Endothelial cell of umbilical vein (primary cell): ENCODE measurements at regions not wholly inside any gene's neighbourhood (a gene's known extent, or its start where the extent isn't known, plus 50 kb on each side); places are given as distances from the start of the nearest gene placed in this dataset.

Experiments
- BruUV-seq: library from RNA; stranded (reverse); fragments of 400-500 nt; replicated peaks from 2 replicates; lab custom pipeline; 2021; lab: Mats Ljungman, UMichigan
- CTCF ChIA-PET: fragments of 300-600, 350-600 bp; sonication (Branson Sonifier 250); formaldehyde crosslinking; loops from one replicate; lab custom pipeline; 2021; ENCODE audit warnings: antibody characterized with exemption, inconsistent platforms; lab: Charles Lee
- POLR2A ChIA-PET: fragments of 300-600, 350-600 bp; sonication (Branson Sonifier 250); formaldehyde crosslinking; loops from one replicate; lab custom pipeline; 2021; ENCODE audit warnings: antibody characterized with exemption, inconsistent platforms; lab: Charles Lee
- DNase-seq: peaks from one replicate; pipeline ENCODE4 v3.0.0-alpha.2; 2011; ENCODE audit warnings: low read depth, low spot score
- FAIRE-seq: peaks from 2 replicates; lab custom pipeline; 2011; peaks lifted over from hg19 to GRCh38; lab: Jason Lieb, UNC
- H2AFZ ChIP-seq: 2 replicates; pipeline ENCODE4 v1.6.0; 2012; ENCODE audit warnings: low read depth, low read length, control low read depth, inconsistent platforms
- H3K27ac ChIP-seq: 2 replicates; pipeline ENCODE4 v1.5.1; 2011; ENCODE audit warnings: low read depth, mild to moderate bottlenecking, control low read depth, low read length, moderate library complexity; ENCODE audit not compliant: insufficient read depth
- H3K27me3 ChIP-seq, 2 experiments: 2 replicates each; pipeline versions ENCODE4 v1.6.0 to v1.6.1; 2011; ENCODE audit warnings: low read length in 2 of 2, mixed read lengths in 1 of 2; ENCODE audit not compliant: control insufficient read depth in 2 of 2, insufficient read depth in 2 of 2
- H3K36me3 ChIP-seq, 2 experiments: 2 replicates in 1 of 2; 3 replicates in 1 of 2; pipeline ENCODE4 v1.5.1; 2011; ENCODE audit warnings: low read length in 2 of 2, mild to moderate bottlenecking in 1 of 2, moderate library complexity in 1 of 2; ENCODE audit not compliant: control insufficient read depth in 2 of 2, insufficient read depth in 2 of 2; ENCODE audit errors: extremely low read depth in 1 of 2
- H3K4me1 ChIP-seq: 3 replicates; pipeline ENCODE4 v1.5.1; 2011; ENCODE audit warnings: mild to moderate bottlenecking, low read length; ENCODE audit not compliant: control insufficient read depth, insufficient read depth; ENCODE audit errors: extremely low read depth
- H3K4me2 ChIP-seq: 2 replicates; pipeline ENCODE4 v1.6.1; 2011; ENCODE audit warnings: low read length, control low read depth, mixed read lengths; ENCODE audit not compliant: insufficient read depth
- H3K4me3 ChIP-seq, 3 experiments: fragments of 200-600 bp in 1 of 3; sonication (generic), shearing (Covaris generic) in 1 of 3; replicated peaks in 1 of 3; 2 replicates each; pipeline ENCODE4 v1.5.1; 2011 to 2016; ENCODE audit warnings: control low read depth in 3 of 3, low read length in 3 of 3, mild to moderate bottlenecking in 2 of 3, inconsistent platforms in 1 of 3, low read depth in 1 of 3, moderate library complexity in 1 of 3; ENCODE audit not compliant: insufficient read depth in 1 of 3
- H3K79me2 ChIP-seq: 2 replicates; pipeline ENCODE4 v1.6.0; 2012; ENCODE audit warnings: low read length, inconsistent platforms; ENCODE audit not compliant: control insufficient read depth, insufficient read depth
- H3K9ac ChIP-seq: replicated peaks from 2 replicates; pipeline ENCODE3; 2011; ENCODE audit warnings: low read length, control low read depth; ENCODE audit not compliant: insufficient read depth; ENCODE audit errors: extremely low read depth
- H3K9me1 ChIP-seq: replicated peaks from 3 replicates; pipeline ENCODE4 v1.6.0; 2011; ENCODE audit warnings: mild to moderate bottlenecking, low read length; ENCODE audit not compliant: control insufficient read depth, insufficient read depth; ENCODE audit errors: extremely low read depth
- H3K9me3 ChIP-seq: replicated peaks from 2 replicates; pipeline ENCODE4 v1.5.1; 2012; ENCODE audit warnings: low read length, inconsistent platforms; ENCODE audit not compliant: control insufficient read depth, insufficient read depth
- H4K20me1 ChIP-seq: replicated peaks from 2 replicates; pipeline ENCODE3; 2011; ENCODE audit warnings: mild to moderate bottlenecking, low read length; ENCODE audit not compliant: control insufficient read depth, insufficient read depth; ENCODE audit errors: extremely low read depth
- CTCF ChIP-seq, 2 donors: IDR thresholded peaks; 1 replicate in 1 of 2; 2 replicates in 1 of 2; pipeline ENCODE4 v1.5.1; 2011; ENCODE audit warnings: low read length in 2 of 2, mild to moderate bottlenecking in 2 of 2, moderate library complexity in 2 of 2, control low read depth in 1 of 2, inconsistent platforms in 1 of 2, low read depth in 1 of 2; ENCODE audit not compliant: insufficient read depth in 1 of 2; ENCODE audit errors: extremely low read depth in 1 of 2
- EZH2 ChIP-seq: IDR thresholded peaks from 2 replicates; pipeline ENCODE4 v1.6.1; 2012; ENCODE audit warnings: borderline replicate concordance, low read depth, mild to moderate bottlenecking, moderate library complexity, low read length, inconsistent platforms; ENCODE audit not compliant: severe bottlenecking
- FOS ChIP-seq: IDR thresholded peaks from 2 replicates; pipeline ENCODE4 v1.6.1; 2011; ENCODE audit warnings: mild to moderate bottlenecking, low read length, moderate library complexity, borderline replicate concordance; ENCODE audit not compliant: insufficient read depth
- GATA2 ChIP-seq: IDR thresholded peaks from 2 replicates; pipeline ENCODE4 v1.7.0; 2011; ENCODE audit warnings: low read depth, mild to moderate bottlenecking, moderate library complexity, mixed read lengths, low read length; ENCODE audit not compliant: insufficient read length, insufficient read depth
- JUN ChIP-seq: IDR thresholded peaks from 2 replicates; pipeline ENCODE4 v1.6.1; 2011; ENCODE audit warnings: borderline replicate concordance, low read depth; ENCODE audit not compliant: insufficient read length, insufficient read depth
- MYC ChIP-seq: IDR thresholded peaks from one replicate; pipeline ENCODE4 v1.6.1; 2011; ENCODE audit warnings: mild to moderate bottlenecking, low read depth, low read length
- POLR2A ChIP-seq: IDR thresholded peaks from 2 replicates; pipeline ENCODE4 v1.6.1; 2012; ENCODE audit warnings: low read depth, mild to moderate bottlenecking, control low read depth, low read length
- POLR2AphosphoS5 ChIP-seq: IDR thresholded peaks from 2 replicates; pipeline ENCODE4 v1.6.1; 2012; ENCODE audit warnings: low read depth, mild to moderate bottlenecking, control low read depth, low read length, moderate library complexity; ENCODE audit not compliant: insufficient read depth
- dilution Hi-C: fragments of 300-500 bp; cut with MboI; formaldehyde crosslinking; loops from one replicate; pipeline ENCODE4 v1.15.0; 2019; ENCODE audit warnings: low sequenced_read_pairs; ENCODE audit not compliant: extremely low pct_ligation_motif_present
- intact Hi-C: fragments of 100-400 bp; cut with micrococcal nuclease; formaldehyde crosslinking; loops from one replicate; pipeline ENCODE4 v1.10.0; 2022
- TF ChIP-seq, protein P1 (sequence below): IDR thresholded peaks from 2 replicates; pipeline ENCODE4 v1.6.1; 2011; ENCODE audit not compliant: insufficient read depth, insufficient read length

DNA sequence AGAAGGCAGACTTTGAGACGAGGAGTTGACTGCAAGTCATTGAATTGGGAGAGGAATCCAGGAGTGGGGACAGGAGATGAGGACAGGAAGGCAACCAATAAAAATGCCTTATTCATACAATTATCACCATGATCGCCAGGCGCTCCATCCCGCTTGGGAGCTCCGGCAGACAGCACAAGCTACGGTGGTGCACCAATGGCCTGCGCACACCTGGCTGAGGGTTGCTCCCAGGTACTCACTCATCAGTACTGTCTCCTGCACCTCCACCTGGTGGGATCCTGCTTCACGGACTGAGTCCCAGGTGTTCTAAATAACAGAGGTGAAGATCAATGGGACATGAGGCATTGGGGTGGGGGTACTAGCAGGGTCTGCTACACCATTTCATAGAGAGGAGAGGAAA is 160.0 kb upstream of the TNRC6C start:
- dilution Hi-C loops, result no loop called here

More for the DNA sequence above, 160.0 kb upstream of the TNRC6C start:
- Histone ChIP-seq H3K27me3 (peaks cover 7 to 18% of the 10 kb centered on the region in 2 experiments), H3K4me2 (no peak overlapping the region), H3K9me1 (no peaks in the 10 kb centered on the region), H3K79me2 (no peaks in the 10 kb centered on the region), H3K36me3 (no peaks in the 10 kb centered on the region), H3K27ac (no peak overlapping the region), H4K20me1 (no peaks in the 10 kb centered on the region), H3K4me3 (no peak overlapping the region), H2AFZ (no peak overlapping the region), H3K9ac (no peak overlapping the region), H3K9me3 (no peaks in the 10 kb centered on the region), H3K4me1 (no peaks in the 10 kb centered on the region)
- ChIA-PET POLR2A (no interaction called here), CTCF (no interaction called here)
- no peak for FAIRE-seq
- BruUV-seq, result no TSS peak
- no peak for DNase-seq
- TF ChIP-seq FOS (no peak), MYC (no peak), POLR2AphosphoS5 (no peak), JUN (no peak), POLR2A (no peak), GATA2 (no peak), CTCF (IDR thresholded peaks at IDR 0.05; ENCODE audit: extremely low read depth in 1 of 2, insufficient read depth in 1 of 2, low read depth in 1 of 2, low read length in 2 of 2) (no peak), EZH2 (no peak)
- TF ChIP-seq, protein P1, sequence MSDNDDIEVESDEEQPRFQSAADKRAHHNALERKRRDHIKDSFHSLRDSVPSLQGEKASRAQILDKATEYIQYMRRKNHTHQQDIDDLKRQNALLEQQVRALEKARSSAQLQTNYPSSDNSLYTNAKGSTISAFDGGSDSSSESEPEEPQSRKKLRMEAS, result no peak
- intact Hi-C loops, result no loop called here
